ENCODE measurements at regions not wholly inside any gene's neighbourhood (a gene's known extent, or its start where the extent isn't known, plus 50 kb on each side); places are given as distances from the start of the nearest gene placed in this dataset.

- TF ChIP-seq HES2 (IDR thresholded peaks at IDR 0.05): no peak
Measured at GRCh38 chr2:106026271-106027190, 167.6 kb downstream of the UXS1 start (continued).

DNA sequence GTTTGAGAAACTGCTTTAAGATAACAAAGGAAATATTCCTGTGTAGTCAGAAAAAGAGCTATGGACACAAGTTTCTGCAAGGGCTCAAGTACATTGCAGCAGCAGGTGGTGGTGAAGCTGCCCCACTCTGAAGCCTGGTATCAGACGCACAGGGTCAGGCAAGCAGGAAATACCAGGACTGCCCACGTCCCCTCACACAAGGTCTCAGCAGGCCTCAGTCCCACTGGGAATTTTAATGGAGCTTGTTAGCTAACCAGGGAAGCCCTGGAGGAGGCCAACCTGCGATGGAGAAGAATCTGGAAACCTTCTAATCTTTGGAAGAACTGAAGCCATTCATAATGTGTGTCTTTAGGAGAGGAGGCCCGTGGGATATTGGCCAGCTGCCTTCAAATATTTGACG, 168.3 kb downstream of the UXS1 start:
- CTCF ChIA-PET: no interaction called here
- 42% methylated on average over 5 of the region's 5 CpGs for WGBS (ENCODE audit: missing lambda C conversion rate)

DNA sequence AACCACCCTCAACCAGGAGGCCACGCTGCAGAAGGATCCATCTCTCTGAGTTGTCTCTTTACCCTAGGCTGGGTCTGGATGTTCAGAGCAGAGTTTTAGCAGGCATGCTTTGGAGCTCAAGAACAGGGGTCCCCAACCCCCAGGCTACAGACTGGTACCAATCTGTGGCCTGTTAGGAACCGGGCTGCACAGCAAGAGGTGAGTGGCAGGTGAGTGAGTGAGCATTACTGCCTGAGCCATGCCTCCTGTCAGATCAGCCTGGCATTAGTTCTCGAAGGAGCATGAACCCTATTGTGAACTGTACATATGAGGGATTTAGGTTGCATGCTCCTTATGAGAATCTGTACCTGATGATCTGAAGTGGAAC, 172.5 kb downstream of the UXS1 start:
- no peak for DNase-seq (ENCODE audit: low read depth in 1 of 2, low spot score in 1 of 2)
- ChIA-PET CTCF (no interaction called here), POLR2A (no interaction called here)
- Histone ChIP-seq H3K4me2 (no peak overlapping the region), H3K9me3 (no peaks in the 10 kb centered on the region), H3K27ac (no peak overlapping the region), H3K4me3 (no peak overlapping the region), H3K4me1 (no peaks in the 10 kb centered on the region)
- no peak for FAIRE-seq
- no peak for TF ChIP-seq CTCF (IDR thresholded peaks at IDR 0.05)
- TF ChIP-seq HOXB5 (CRISPR knock-in tag; IDR thresholded peaks at IDR 0.05): no peak
- WGBS (ENCODE audit: missing lambda C conversion rate): 31% methylated on average over 3 of the region's 3 CpGs
- ATAC-seq: no peak

More for the DNA sequence above, 168.3 kb downstream of the UXS1 start:
- ATAC-seq (no peak), DNase-seq (ENCODE audit: low read depth in 1 of 2, low spot score in 1 of 2) (no peak), FAIRE-seq (no peak)
- TF ChIP-seq NPAS2 (CRISPR knock-in tag; IDR thresholded peaks at IDR 0.05; ENCODE audit: borderline replicate concordance) (no peak), FOSB (CRISPR knock-in tag; IDR thresholded peaks at IDR 0.05) (no peak)
- Histone ChIP-seq H3K4me2 (no peak overlapping the region), H3K27ac (no peak overlapping the region), H3K4me1 (peaks cover 7% of the 10 kb centered on the region), H3K9me3 (no peaks in the 10 kb centered on the region), H3K4me3 (no peak overlapping the region)
- POLR2A ChIA-PET: no interaction called here

DNA sequence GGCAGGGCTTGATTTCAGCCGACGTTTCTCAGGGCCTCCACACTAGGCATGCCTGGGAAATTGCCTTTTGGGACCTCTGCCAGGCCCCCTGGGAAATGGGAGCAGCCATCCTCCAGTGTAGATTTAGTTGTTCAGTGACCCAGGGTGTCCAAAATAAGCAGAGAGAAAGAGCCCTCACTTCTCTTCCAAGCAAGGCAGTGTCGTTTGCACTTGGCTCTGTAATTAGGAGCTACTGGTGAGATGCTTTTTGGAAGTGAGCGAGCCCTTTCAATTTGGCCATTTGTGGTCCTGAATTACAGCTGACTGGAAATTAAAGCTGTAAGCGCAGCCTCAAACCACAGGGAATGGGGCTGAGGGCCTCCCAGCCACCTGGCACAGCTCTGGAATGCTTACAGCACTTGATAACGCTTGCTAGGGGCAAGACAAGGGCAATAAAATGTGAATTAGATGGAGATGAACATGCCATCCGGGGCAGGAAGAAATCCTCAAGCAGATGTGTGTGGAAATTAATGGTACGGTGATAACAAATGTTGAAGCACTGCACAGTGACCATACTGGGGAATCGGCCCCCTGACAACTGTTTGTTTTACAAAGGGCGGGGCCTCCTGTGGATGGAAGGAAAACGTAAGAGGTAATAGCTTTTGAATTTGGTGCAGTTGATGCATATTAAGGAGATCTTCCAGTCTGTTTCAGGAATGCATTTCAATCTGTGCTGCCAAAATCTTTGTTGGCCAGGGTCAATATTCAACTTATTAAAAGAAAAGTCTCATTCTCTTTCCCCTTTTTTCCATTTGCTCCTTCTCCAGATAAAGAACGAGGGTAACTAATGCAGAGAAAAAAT, 173.1 kb downstream of the UXS1 start:
- POLR2A ChIA-PET: no interaction called here
- FAIRE-seq (no peak), DNase-seq (ENCODE audit: low read depth in 1 of 2, low spot score in 1 of 2) (no peak), ATAC-seq (no peak)
- Histone ChIP-seq H3K27ac (no peak overlapping the region), H3K4me2 (no peak overlapping the region), H3K4me3 (no peak overlapping the region), H3K4me1 (no peaks in the 10 kb centered on the region), H3K9me3 (no peaks in the 10 kb centered on the region)
- TF ChIP-seq, protein P1, sequence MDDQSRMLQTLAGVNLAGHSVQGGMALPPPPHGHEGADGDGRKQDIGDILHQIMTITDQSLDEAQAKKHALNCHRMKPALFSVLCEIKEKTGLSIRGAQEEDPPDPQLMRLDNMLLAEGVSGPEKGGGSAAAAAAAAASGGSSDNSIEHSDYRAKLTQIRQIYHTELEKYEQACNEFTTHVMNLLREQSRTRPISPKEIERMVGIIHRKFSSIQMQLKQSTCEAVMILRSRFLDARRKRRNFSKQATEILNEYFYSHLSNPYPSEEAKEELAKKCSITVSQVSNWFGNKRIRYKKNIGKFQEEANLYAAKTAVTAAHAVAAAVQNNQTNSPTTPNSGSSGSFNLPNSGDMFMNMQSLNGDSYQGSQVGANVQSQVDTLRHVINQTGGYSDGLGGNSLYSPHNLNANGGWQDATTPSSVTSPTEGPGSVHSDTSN (IDR thresholded peaks at IDR 0.05): no peak
- no peak for TF ChIP-seq TP53 (CRISPR knock-in tag; IDR thresholded peaks at IDR 0.05)
- no peak for TF ChIP-seq KDM1A (IDR thresholded peaks at IDR 0.05; ENCODE audit: low read depth)
- TF ChIP-seq, protein P2, sequence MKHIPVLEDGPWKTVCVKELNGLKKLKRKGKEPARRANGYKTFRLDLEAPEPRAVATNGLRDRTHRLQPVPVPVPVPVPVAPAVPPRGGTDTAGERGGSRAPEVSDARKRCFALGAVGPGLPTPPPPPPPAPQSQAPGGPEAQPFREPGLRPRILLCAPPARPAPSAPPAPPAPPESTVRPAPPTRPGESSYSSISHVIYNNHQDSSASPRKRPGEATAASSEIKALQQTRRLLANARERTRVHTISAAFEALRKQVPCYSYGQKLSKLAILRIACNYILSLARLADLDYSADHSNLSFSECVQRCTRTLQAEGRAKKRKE (CRISPR knock-in tag; IDR thresholded peaks at IDR 0.05; ENCODE audit: low read depth): no peak
- no peak for TF ChIP-seq ZFP36 (IDR thresholded peaks at IDR 0.05; ENCODE audit: borderline replicate concordance, partially characterized antibody)
- no peak for TF ChIP-seq SREBF2 (IDR thresholded peaks at IDR 0.05)
- CTCF ChIA-PET: no interaction called here
- WGBS (ENCODE audit: missing lambda C conversion rate): 56% methylated on average over 12 of the region's 12 CpGs

All from A549 (cell line).